Kidney glomerular epithelial cell (primary cell): ENCODE measurements at regions not wholly inside any gene's neighbourhood (a gene's known extent, or its start where the extent isn't known, plus 50 kb on each side); places are given as distances from the start of the nearest gene placed in this dataset.
"Not testable (repeated sequence)": the region's sequence is repeated elsewhere in the genome, so short reads cannot be mapped to it uniquely, and the experiment has no call there.

Experiments
- DNase-seq: peaks from one replicate; lab custom pipeline; 2025; lab: John Stamatoyannopoulos, UW

DNA sequence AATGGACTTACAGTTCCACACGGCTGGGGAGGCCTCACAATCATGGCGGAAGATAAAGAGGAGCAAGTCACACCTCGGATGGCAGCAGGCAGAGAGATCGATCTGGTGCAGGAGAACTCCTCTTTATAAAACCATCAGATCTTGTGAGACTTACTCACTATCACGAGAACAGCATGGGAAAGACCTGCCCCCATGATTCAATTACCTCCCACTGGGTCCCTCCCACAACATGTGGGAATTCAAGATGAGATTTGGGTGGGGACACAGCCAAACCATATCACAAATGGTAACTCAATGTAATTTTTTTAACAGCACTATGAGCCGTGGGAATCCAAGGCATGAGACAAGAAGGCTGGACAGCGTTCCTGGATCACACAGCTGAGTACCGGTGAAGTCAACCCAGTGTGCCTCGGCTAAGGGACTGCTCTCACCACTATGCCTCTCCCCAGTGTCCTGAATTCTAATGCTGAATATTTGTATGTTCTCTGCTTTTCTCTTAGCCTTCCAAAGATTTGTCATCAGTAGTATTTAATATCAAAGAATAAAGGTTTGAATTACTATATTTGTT lies 84.3 kb downstream of the IRS2 start:
- not testable (repeated sequence) for DNase-seq

DNA sequence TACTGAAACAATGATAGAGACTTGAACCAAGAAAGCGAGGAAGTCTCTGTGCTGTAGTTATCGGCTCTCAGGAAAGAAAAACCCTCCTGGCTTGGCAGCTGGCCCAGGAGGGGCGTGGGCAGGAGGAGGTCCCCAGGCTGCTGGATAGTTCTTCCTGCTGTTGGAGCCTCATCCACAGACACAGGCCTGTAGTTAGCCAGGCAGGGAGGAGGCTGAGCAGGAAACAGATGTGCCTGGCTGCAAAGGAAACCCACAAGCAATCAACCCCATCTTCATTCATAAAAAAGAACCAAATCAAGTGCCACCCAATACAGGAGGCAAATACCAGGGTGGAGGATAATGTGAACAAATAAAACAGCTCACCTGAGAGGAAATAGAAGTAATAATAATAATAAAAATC lies 86.2 kb downstream of the IRS2 start:
- peak; percentile 37 for DNase-seq

DNA sequence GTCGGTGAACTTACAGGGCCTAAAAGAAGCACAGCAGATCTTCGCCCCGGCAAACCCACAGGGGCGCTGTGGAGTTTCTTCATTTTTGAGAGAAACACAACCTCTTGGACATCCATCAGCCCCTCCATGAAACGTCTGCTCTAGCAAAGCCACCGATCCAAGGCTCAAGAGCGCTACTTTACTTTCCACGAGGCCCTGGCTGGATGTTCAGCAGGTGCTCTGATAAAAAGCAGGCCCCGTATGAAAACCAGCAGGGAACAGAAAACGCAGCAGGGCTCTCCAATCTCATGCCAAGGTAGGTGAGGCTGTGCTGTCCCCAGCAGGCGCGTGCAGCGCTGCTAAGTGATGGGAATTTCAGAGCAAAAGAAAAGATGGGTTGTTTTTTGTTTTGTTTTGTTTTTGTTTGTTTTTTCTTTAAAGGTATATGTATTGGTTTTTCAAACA lies 86.7 kb downstream of the IRS2 start:
- DNase-seq = no peak

DNA sequence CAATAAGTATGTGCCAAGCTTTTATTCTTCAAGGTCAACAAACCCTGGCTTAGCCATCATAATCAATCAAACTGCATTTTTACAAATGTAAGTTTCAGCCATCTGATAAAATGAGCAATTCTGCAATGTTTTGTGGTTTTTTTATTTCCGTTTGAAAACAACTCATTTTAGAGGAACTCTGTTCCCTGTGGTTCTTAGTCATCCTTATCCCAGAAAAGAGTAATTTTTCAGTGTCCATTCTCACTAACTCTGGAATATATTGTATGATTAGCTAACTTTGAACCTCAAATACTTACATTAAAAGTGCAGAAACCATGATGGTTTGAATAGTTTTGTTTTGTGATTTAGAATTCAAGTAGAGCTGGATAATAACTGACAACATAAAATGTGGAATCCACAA lies 87.6 kb downstream of the IRS2 start:
- DNase-seq = no peak

DNA sequence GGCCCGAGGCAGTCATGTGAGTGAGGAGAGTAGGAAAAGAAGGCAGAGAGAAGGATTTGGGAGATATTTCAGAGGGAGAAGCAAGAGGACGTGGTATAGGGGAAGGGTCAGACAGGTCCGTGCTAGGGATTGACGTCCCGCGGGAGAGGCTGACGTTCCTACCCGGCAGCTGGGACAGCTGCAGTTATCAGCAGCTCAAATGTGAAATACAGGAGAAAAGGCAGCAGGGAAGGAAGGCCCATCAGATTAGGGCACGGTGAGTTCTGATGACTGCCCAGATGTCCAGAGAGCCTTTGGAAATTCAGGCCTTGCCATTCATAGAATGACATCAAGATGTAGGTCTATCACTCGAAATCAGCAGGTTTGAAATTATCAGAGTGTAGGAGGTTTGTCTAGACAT lies 88.4 kb downstream of the IRS2 start:
- DNase-seq = no peak

DNA sequence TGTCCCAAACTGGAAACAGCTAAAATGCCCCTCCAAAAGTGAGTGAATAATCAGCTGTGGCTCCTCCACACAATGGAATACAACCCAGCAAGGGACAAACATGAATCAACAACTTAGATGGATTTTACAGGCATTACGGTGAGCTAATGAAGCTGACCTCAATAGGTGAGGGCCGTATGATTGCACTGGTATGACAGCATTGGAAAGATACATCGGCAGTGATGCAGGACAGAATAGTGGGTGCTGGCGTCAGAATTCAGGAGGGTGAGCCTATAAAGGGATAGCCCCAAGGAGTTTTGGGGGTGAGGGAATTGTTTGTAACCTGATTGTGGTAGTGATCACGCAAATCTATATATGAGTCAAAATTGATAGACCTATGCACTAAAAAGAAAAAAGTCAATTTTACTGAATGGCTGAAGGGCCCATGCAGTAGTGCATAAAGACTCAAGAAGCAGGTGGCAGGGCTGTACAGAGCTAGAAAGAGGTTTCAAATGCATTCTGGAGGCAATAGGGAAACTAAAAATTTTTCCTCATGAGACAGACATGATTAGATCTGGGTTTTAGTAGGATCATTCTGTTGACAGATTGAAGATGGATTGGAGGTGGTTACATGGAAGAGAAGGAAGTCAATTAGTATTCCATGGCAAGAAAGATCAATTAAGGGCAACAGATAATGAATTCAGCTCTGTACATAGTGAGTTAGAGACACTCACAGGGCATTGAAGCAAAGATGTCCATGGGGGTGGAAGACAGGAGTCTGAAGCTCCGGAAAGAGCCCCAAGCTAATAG lies 90.8 kb downstream of the IRS2 start:
- DNase-seq = no peak

DNA sequence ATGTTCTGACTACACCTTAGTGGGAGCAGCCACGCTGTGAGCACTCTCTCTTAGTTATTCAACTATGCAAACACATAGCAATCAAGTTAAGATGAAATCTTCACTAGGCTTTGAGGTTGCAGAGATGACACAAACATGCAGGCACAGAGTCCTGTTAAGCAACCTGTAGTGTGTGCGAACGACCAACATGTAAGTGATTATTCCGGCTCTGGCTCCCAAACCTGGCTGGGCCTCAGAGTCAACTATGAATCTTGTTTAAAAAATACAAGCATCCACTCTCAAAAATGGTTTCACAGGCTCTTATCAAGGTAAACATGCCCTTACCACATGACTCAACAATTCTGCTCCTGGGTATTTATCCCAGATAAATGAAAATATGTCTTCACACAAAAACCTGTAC lies 91.4 kb downstream of the IRS2 start:
- no peak for DNase-seq

DNA sequence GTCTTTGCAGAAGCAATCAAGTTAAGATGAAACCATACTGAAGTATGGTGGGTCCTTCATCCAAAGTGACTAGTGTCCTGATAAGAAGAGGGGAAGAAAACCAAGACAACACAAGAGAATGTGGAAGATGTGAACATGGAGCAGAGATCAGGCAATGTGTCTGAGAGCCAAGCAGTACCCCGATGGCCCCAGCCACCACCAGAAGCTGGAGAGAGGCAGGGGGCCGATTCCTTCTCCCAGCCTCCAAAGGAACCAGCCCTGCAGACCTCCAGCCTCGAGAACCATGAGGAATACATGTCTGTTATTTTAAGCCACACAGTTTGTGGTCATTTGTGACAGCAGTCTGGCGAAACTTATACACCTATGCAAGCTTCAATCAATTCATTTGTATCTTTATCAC lies 93.2 kb downstream of the IRS2 start:
- DNase-seq = no peak

DNA sequence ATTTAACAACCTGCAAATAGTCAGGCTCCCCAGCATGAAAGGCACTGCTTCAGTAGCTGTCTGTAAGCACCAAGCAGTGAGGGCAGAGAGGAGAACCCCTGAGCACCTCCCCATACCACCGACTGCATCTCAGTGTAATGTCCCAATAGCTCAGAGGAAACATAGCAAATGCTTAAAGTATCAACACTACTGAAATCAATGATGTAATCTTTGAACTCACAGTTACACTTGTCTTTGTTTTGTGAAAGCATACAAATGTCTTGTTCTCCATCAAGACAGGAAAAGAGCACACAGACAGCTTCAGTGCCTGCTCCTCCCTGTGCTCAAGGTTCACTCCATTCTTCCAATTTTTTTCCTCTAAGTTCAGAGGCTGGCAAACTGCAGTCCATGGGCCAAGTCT lies 94.7 kb downstream of the IRS2 start:
- no peak for DNase-seq

DNA sequence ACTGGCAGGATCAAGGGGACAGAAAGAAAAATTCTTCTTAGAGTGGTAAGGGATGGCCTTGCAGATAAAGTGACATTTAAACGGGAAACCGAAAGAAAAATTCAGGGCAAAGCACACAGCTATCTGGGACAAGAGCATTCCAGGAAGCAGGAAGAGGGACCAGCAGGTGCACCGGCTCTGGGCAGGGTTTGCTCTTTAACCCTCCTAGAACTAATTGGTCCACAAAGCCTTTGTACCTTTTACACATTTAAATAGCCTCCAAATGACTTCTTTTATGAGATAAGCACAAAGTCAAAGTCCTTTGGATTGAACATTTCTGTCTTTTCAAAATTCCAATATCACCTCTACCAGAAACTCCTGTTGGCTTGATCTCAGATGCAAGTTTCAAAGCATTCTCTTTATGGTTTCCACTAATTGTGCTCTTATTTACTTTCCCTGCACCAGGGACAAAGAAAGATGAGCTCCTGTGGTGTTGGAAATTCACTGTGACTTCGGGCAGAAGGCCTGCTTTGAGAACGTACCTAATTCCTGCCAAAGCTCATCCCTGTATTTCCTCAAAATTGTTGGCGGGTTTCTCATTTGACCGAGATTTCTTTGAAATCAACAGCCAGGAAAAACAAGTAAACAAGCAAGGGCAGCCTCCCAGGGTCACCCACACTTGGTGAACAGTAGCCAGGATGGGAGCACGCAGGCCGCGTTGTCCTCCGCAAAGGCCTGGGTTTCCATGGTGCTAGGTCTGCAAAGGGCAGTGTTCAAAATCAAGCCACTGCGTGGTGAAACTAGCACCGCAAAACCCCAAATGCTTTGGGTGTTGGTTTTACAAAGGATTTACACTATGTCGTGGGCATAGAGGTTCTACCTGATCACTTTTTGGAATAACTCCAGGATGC lies 98.6 kb downstream of the IRS2 start:
- no peak for DNase-seq

DNA sequence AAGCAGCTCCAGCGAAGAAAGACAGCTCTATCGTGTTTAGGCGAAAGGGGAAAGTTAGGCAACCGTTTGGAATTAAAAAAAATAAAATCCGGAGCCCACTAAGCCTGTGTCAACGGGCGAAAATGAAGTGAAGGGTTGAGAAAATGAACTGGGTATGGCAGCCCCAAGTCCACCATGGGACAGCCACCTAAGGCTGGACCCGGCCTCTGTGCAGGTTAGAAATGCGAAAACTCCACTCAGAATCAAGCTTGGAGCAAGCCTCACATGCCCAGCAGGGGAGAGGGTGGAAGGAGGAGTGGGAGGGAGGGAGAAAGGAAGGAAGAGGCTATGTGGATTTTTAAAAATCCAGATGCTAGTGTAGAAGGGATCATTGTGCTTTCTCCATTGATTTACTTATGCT lies 101.2 kb downstream of the IRS2 start:
- DNase-seq = no peak

DNA sequence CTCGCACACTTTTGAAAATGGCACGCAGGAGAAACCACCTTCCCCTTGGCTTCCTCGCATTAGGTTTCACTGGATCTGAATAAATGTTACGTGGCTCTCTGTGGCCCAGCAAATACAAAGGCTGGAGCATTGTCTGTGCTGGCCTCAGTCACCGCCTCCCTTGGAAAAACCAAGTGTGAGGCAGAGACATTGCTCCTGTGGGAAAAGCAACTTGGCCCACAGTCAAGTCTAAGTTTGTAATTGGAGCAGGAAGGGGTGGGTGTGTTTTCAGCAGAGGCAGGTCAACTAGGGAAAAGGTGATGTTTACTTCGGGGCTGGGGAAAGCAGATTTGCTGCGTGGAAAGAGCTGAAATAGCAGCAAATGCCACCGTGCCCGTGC lies 101.6 kb downstream of the IRS2 start:
- DNase-seq = no peak

DNA sequence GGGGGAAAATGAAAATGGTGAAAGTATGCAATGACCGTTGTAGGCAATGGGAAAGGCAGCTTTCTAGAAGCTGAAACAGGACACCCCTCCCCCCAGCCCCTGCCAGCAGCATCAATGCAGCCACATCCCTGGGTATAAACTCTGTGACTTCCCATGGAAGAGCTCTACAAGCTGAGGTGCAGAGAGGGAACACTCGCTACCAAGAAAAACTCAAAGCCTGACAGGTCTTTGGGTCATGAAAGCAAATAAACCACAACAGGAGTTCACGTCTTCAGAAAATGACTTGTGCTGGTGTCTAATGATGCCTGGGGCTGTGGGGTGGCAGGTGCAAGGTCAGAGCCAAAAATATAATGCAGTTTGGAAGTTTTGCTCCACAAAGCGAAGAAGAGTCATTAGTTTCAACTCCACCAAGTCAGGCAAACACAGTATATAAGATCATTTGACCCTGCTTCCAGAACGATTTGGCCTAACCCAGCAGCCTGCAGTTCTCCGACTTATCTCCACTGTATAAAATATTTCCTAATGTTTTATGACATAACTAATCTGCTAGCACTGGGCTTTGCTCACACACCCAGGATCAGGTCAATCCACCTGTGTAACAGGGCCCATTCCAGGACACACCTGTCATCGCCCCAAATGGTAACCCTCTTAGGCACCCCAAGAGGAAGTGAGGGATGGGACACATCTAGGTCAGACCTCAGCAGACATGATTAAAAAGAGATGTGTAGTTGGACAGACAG lies 102.1 kb downstream of the IRS2 start:
- no peak for DNase-seq

DNA sequence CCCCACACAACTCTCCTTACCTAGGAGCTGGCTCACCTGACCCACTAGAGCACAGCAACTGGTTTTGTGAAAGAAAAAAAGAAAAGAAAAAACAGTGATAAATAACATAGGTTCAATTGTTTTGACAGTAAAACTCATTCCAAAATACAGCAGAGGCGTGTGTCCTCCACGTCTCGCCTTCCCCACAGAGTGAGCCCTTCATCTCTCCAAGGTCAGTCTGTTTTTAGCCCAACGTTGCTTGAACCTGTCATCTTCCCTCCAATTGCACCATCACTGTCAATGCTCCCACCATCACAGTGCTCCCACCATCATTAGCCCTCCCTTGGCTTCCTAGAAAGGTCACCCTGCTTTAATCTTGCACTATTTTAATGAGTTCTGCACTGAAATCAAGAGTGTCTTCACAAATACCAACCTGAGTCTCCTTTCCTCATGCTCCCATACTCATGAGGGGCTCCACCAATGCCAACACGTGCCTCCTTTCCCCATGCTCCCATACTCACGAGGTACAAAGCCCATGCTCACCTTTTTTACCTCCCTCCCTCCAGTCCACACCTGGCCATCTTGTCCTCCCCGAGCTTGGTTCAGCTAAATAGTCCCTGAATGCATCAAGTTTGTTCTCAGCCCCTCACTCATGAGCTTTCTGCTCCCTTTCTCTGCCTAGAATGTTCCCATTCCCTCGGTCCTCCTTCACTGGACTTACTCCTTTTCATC lies 103.7 kb downstream of the IRS2 start:
- DNase-seq = no peak

DNA sequence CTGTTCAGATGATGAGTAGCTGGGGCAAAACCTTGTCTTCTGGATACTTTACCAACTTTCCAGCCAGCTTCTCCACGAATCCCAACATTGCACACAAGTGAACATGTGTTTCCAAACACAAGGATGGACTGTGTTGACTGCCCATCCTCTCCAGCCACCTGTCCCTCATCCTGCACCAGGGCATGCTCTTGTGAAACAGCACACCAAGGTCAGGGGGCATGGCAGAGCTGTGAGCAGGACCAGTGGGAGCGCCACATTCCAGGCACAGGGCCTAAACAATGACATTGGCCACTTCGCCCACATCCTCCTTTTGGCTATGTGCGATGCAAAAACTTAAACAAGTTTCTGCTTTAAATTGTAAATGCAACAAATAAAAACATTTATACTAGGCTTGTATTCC lies 105.5 kb downstream of the IRS2 start:
- DNase-seq = no peak

DNA sequence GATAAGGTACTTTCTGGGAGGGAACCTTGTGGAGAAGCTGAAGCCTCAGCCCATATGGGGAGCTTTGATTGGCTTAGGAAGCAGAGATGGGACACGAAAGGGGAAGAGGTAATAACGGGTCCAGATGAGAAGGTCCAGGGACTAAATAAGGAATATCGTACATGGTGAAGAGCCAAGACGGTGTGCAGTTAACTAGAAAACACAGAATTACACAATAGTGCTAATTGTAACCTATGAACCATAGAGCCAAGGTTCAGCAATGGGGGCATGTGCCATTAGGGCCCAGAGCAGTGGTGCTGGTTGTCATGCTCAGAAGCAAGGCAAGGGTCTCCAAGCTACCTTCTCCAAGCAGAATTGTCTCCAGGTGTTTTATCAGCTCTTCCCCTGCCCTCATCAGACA lies 106.1 kb downstream of the IRS2 start:
- DNase-seq = no peak

DNA sequence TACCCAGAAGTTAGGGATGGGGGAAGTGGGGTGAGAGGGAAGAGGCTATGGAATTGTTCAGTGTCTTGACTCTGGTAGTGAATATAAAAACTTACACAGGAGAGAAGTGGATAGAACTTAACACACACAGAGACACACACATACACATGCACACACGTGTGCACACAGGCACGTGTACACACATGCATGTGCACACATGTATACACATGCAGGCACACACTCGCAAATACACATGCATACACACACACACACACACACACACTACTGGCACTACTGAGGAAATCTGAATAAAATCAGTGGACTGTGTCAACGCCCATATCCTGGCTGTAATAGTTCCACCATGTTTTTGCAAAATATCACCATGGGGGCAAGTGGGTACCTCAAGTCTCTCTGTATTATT lies 107.9 kb downstream of the IRS2 start:
- no peak for DNase-seq

DNA sequence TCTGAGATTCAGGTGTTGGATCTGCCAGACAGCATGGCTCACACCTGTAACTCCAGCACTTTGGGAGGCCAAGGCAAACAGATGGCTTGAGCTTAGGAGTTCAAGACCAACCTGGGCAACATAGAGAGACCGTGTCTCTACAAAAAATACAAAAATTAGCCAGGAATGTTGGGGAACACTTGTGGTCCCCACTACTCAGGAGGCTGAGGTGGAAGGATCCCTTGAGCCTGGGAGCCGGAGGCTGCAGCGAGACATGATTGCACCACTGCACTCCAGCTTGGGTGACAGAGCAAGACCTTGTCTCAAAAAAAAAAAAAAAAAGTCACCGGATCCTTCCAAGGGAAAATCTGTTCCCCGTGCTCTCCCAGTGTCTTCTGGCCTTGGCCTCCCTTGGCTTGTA lies 109.2 kb downstream of the IRS2 start:
- no peak for DNase-seq

DNA sequence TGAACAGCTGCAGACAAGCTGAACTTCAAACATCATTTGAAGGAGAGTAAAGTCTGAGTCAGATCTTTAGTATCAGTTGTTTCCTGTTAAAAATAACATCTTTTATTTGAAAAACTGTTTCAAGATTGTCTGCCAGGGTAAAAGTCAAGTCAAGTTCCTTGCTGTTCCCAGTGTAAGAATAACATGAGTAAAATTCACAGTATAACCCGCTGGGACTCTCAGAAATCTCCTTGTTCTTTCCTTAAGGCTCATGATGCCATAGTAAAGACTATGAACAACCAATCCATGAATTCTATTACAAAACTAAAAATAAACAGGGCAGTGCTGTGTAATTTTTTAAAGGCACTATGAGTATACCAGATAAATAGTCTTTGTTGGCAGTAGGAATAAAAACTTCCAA lies 112.9 kb downstream of the IRS2 start:
- no peak for DNase-seq

DNA sequence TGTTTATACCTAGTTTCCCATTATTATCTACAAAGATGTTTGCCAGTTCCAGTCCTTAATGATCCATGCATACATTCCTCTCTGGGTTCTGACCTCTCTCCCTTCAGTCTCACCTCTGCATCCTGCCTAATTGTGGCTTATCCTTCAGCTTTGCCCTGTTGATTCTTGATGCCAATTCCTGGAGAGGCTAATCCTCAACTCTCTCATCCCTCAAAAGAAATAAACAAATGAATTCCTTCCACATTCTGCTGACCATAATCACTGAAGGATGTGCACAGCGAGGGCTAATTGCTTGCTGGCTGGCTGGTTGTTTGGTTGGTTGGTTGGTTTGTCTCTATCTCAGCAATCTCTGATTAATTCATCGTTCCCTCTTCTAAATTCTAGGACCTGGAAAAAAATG lies 113.8 kb downstream of the IRS2 start:
- DNase-seq = no peak

DNA sequence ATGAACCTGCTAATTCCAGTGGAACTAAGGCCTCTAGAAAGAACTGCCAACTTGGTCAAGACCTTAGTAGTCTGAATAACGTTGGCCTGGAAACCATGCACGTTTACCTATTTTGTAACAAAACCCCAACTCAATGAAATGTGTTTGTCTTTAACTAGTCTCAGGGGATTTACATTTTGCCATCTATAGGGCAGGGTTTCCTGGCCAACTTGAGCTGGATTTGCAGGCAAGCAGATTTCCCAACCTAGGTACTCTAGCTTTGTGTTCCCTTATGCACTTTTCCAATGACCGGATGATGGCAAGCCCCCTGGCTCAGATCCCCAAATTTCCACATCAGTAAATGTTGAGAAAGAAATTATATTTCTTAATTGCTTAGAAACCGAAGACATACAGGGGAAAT lies 114.5 kb downstream of the IRS2 start:
- no peak for DNase-seq

DNA sequence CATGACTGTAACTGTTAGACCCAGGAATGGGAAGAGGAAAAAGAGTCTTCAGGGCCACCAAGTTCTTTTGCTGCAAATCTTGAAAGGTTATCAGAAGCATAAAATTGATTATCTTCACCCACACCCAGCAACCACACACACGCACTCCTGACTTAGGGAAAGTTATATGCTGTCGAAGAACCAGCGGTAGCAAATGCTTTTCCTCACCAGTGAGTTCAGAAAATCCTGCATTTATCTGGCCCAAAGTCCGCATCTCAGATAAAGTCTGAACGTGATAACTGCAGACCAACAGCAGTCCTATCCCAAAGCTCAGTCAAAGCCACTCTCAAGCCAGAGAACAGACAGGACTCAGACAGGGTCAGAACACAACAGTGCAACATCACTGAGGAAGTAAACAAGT lies 115.6 kb downstream of the IRS2 start:
- no peak for DNase-seq
